ENCODE measurements at regions not wholly inside any gene's neighbourhood (a gene's known extent, or its start where the extent isn't known, plus 50 kb on each side); places are given as distances from the start of the nearest gene placed in this dataset.

GRCh38 chr2:204219196-204219595 lies 282.6 kb downstream of the ICOS start:
- no peaks in the 10 kb centered on the region for H3K36me3 ChIP-seq (ENCODE audit: control insufficient read depth in 1 of 2, insufficient read depth in 2 of 2, low read length in 2 of 2)
- no peak for DNase-seq (ENCODE audit: low read depth, low spot score)
- H3K4me2 ChIP-seq (ENCODE audit: low read length), result no peak overlapping the region
- H3K27me3 ChIP-seq (ENCODE audit: insufficient read depth, low read length), result no peaks in the 10 kb centered on the region
- no peak overlapping the region for H3K9ac ChIP-seq (ENCODE audit: low read length)
- ChIA-PET RAD21 (ENCODE audit: low non-redundant PET in 1 of 2, low total read pairs in 2 of 2, uncharacterized antibody in 2 of 2, unreplicated experiment in 2 of 2) (no interaction called here), CTCF (no interaction called here), POLR2A (no interaction called here)
- H3K9me3 ChIP-seq (ENCODE audit: control insufficient read depth in 1 of 2, insufficient read depth in 1 of 2, low read depth in 1 of 2, low read length in 2 of 2), result no peaks in the 10 kb centered on the region
- no peak overlapping the region for H2AFZ ChIP-seq (ENCODE audit: low read depth, low read length, poor library complexity, severe bottlenecking)
- H3K4me3 ChIP-seq (replicated peaks in 1 of 2; ENCODE audit: low read depth in 1 of 2, low read length in 2 of 2), result no peak overlapping the region
- BruUV-seq (replicated peaks), result no TSS peak
- TF ChIP-seq REST (IDR thresholded peaks at IDR 0.05; ENCODE audit: low read depth) (no peak), FOSL1 (IDR thresholded peaks at IDR 0.05; ENCODE audit: low read depth) (no peak), JUND (IDR thresholded peaks at IDR 0.05) (no peak), SP1 (IDR thresholded peaks at IDR 0.05; ENCODE audit: low read depth) (no peak), EZH2 (IDR thresholded peaks at IDR 0.05) (no peak), POLR2AphosphoS5 (IDR thresholded peaks at IDR 0.05; ENCODE audit: low read depth, low read length) (no peak), MAX (IDR thresholded peaks at IDR 0.05) (no peak), CEBPB (IDR thresholded peaks at IDR 0.05; ENCODE audit: low read depth) (no peak), ZNF274 (IDR thresholded peaks at IDR 0.05; ENCODE audit: low read depth, low read length) (no peak), YY1 (IDR thresholded peaks at IDR 0.05; ENCODE audit: extremely low read depth, insufficient replicate concordance, low read depth, low read length) (no peak), POLR2A (IDR thresholded peaks at IDR 0.05; ENCODE audit: borderline replicate concordance, extremely low read depth, insufficient read depth, insufficient read length) (no peak), SRF (IDR thresholded peaks at IDR 0.05; ENCODE audit: low read depth) (no peak), EGR1 (IDR thresholded peaks at IDR 0.05; ENCODE audit: low read depth) (no peak), ZFX (IDR thresholded peaks at IDR 0.05) (no peak), CTCF (IDR thresholded peaks at IDR 0.05 in 2 of 3, conservative IDR thresholded peaks at IDR 0.05 in 1 of 3; ENCODE audit: borderline replicate concordance in 1 of 3, insufficient read depth in 1 of 3, low read depth in 2 of 3, low read length in 2 of 3) (no peak), EZH2phosphoT487 (IDR thresholded peaks at IDR 0.05; ENCODE audit: borderline replicate concordance) (no peak), ZBTB33 (IDR thresholded peaks at IDR 0.05; ENCODE audit: extremely low read depth, insufficient replicate concordance, low read length) (no peak)
- H3K9me2 ChIP-seq (ENCODE audit: insufficient read depth), result no peaks in the 10 kb centered on the region; the same call in 1 of the 2 replicates
- H4K20me1 ChIP-seq (ENCODE audit: insufficient read depth), result no peaks in the 10 kb centered on the region
- no peak for ATAC-seq
- intact Hi-C loops (cut with micrococcal nuclease), result no loop called here
- no peaks in the 10 kb centered on the region for H3K79me2 ChIP-seq (ENCODE audit: insufficient read depth, low read length)
- no peaks in the 10 kb centered on the region for H3K4me1 ChIP-seq (ENCODE audit: control insufficient read depth in 1 of 2, insufficient read depth in 2 of 2, low read length in 2 of 2)
- no peak overlapping the region for H3K27ac ChIP-seq (ENCODE audit: low read depth, low read length)
